H7 (cell line): ENCODE measurements at regions not wholly inside any gene's neighbourhood (a gene's known extent, or its start where the extent isn't known, plus 50 kb on each side); places are given as distances from the start of the nearest gene placed in this dataset.
"Not testable (repeated sequence)": the region's sequence is repeated elsewhere in the genome, so short reads cannot be mapped to it uniquely, and the experiment has no call there.

ENCODE experiments used
- DNase-seq: peaks from one replicate; pipeline ENCODE4 v3.0.0; 2012
- H3K27me3 ChIP-seq: 2 replicates; pipeline ENCODE4 v1.6.0; 2011; ENCODE audit warnings: mild to moderate bottlenecking, low read length; ENCODE audit not compliant: control insufficient read depth, insufficient read depth
- H3K36me3 ChIP-seq: replicated peaks from 2 replicates; pipeline ENCODE4 v1.5.1; 2011; ENCODE audit warnings: low read length; ENCODE audit not compliant: control insufficient read depth, insufficient read depth
- H3K4me3 ChIP-seq: 2 replicates; pipeline ENCODE4 v1.5.1; 2011; ENCODE audit warnings: low read depth, mild to moderate bottlenecking, control low read depth, low read length, moderate library complexity; ENCODE audit not compliant: insufficient read depth

DNA sequence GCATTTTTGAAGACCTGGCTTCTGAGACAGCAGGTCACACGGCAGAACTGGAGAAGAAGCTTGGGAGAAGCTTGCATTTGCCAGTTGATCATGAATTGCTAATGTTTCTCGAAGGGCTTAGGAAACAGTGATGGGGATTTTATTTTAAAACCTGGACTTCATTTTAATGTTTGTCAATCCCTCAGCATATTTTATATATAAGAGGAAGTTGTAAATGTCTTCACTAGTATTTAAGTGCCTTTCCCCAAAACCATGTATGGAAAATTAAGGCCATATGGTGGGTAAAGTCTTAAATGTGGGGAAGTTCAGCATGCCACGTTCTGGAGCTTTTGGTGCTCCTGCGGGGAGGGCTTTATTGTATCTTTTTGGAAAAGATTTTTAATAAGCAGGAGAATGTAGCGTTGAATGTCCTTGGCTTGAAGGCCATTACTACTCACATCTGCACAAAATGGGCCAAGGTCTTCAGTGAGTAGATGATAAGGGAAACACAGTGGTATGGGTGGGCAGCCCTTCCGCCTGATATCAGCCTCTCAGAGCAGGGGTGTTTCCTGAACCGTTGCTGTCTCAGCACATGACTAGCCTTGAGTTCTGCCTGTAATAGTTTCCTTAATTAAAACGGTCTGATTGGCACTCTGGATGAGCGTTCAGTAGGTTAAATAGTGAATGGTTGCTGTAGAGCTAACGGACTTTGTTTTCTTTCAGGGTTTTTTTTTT, 511.4 kb downstream of the PCNX1 start:
- no peaks in the 10 kb centered on the region for H3K27me3 ChIP-seq
- no peaks in the 10 kb centered on the region for H3K36me3 ChIP-seq
- DNase-seq: no peak
- no peak overlapping the region for H3K4me3 ChIP-seq

- Histone ChIP-seq H3K36me3 (no peaks in the 10 kb centered on the region), H3K4me3 (no peak overlapping the region), H3K27me3 (no peaks in the 10 kb centered on the region)
- no peak for DNase-seq
These were observed 508.7 kb upstream of the RGS6 start for GRCh38 chr14:71423481-71423880.

DNA sequence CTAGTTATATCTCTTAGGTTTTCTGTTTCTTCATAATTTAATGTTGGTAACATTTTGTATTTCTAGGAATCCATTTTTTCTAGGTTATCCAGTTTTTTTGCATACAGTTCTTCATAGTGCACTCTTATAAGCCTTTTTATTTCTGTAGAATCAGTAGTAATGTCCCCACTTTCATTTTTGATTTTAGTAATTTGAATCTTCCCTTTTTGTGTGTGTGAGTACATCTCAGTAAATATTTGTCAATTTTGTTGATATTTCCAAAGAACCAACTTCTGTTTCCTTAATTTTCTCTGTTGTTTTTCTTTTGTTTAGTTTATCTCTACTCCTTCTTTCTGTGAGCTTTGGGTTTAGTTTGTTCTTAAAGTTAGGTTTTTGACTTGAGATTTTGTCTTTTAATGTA, 507.3 kb upstream of the RGS6 start:
- no peaks in the 10 kb centered on the region for H3K27me3 ChIP-seq
- H3K4me3 ChIP-seq: no peak overlapping the region
- no peak for DNase-seq
- no peaks in the 10 kb centered on the region for H3K36me3 ChIP-seq

DNA sequence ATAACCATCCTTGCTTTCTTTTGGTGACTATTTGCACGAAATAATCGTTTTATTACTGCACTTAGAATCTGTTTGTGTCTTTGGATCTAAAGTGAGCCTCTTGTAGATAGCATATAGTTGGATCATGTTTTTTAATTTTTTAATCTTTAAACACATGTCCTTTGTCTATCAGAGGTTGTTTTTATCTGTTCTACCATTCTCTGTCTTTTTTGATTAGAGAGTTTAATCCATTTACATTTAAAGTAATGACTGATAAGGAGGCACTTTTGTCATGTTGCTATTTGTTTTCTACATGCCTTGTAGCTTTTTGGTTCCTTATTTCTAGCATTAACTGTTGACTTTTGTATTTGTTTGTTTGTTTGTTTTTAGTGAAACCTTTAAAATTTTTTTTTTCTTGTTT, 506.2 kb upstream of the RGS6 start:
- no peak for DNase-seq
- Histone ChIP-seq H3K27me3 (no peaks in the 10 kb centered on the region), H3K4me3 (no peak overlapping the region), H3K36me3 (no peaks in the 10 kb centered on the region)

GRCh38 chr14:71429902-71430301, 502.3 kb upstream of the RGS6 start:
- no peak overlapping the region for H3K4me3 ChIP-seq
- H3K36me3 ChIP-seq: no peaks in the 10 kb centered on the region
- no peaks in the 10 kb centered on the region for H3K27me3 ChIP-seq
- no peak for DNase-seq

DNA sequence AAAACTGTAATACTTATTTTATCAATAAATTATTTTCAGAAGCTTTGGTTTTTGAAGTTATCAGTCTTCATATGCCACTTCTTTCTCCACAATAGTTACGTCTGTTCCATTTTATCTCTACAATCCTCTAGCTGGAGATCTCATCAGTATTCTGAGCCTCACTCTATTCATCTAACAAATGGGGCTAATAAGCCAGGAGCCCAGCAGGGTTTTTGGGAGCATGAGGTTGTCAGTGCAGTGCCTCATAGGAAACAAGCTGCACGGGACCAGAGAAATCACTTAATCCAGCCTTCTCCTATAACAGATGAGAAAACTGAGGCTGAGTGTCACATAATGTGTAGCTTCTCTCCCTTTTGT, 501.9 kb upstream of the RGS6 start:
- no peak overlapping the region for H3K4me3 ChIP-seq
- no peaks in the 10 kb centered on the region for H3K36me3 ChIP-seq
- H3K27me3 ChIP-seq: no peaks in the 10 kb centered on the region
- no peak for DNase-seq

DNA sequence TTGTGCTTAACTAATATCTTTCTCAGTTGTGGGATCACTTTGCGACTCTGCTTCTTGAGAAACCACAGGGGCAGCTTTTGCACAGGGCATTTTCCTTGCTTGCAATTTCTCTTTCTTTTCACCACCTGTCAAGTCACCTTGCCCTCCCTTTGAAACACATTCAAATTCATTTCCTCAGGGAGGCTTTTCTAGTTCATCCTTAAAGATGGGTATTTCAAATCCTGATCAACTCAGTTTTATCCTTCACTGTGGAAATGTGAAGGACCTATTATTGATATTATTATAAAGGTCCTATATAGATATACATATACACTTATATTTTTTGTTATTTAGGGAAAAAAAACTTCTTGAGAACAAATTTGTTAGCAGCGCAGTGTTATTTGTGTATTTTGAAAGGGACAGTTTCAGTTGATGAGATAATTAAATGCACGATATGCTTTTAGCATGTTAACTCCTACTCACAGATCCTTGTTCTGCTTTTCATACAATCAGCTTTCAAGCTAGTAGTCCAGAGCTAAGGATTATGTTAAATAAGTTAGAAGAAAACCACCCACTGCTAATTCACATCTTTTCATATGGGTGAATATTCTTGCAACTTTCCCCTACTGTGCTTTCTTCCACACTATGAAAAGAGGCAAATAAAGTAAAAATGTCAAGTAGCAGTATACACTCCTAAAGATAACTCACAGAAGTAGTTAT, 501.4 kb upstream of the RGS6 start:
- no peak for DNase-seq
- Histone ChIP-seq H3K27me3 (no peaks in the 10 kb centered on the region), H3K4me3 (no peak overlapping the region), H3K36me3 (no peaks in the 10 kb centered on the region)

GRCh38 chr14:71432334-71433110, 499.7 kb upstream of the RGS6 start:
- no peak for DNase-seq
- Histone ChIP-seq H3K4me3 (no peak overlapping the region), H3K27me3 (no peaks in the 10 kb centered on the region), H3K36me3 (no peaks in the 10 kb centered on the region)

DNA sequence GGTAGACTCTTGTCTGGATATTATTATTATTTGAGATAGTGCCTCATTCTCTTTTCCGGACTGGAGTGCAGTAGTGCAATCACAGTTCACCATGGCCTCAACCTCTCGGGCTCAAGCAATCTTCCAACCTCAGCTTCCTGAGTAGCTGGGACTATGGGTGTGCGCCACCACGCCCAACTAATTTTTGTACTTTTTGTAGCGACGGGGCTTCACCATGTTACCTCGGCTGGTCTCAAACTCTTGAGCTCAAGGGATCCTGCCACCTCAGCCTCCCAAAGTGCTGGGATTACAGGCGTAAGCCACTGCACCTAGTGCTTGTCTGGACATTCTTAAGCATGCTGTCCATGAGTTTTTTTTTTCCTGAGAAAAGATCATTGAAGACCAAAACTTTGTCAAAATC, 498.9 kb upstream of the RGS6 start:
- Histone ChIP-seq H3K36me3 (no peaks in the 10 kb centered on the region), H3K27me3 (no peaks in the 10 kb centered on the region), H3K4me3 (no peak overlapping the region)
- DNase-seq: no peak

DNA sequence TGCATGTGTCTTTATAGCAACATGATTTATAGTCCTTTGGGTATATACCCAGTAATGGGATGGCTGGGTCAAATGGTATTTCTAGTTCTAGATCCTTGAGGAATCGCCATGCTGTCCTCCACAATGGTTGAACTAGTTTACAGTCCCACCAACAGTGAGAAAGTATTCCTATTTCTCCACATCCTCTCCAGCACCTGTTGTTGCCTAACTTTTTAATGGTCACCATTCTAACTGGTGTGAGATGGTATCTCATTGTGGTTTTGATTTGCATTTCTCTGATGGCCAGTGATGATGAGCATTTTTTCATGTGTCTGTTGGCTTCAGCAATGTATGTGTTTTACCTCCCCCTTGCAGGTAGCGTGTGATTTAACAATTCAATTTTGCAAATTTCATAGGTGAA, 496.6 kb upstream of the RGS6 start:
- H3K36me3 ChIP-seq, H3K27me3 ChIP-seq, H3K4me3 ChIP-seq, DNase-seq: not testable (repeated sequence)

DNA sequence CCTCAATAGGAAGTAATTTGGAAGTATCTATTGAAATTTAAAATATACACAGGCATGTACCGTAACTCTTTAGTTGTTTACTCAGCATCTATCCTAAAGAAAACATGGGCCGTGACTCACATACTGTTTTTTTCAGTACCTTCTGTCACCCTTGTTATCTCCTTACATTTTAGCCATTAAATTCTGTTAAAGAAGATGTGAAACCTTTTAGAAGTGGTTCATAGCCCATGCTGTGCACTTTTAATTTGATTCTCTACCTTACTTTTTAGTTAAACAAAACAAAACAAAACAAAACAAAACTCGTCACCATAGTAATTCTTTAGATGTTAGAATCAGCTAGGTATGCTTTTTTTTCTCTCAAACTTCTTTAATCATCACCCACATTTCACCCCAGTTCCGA, 494.4 kb upstream of the RGS6 start:
- DNase-seq: no peak
- no peaks in the 10 kb centered on the region for H3K36me3 ChIP-seq
- no peak overlapping the region for H3K4me3 ChIP-seq
- H3K27me3 ChIP-seq: no peaks in the 10 kb centered on the region

DNA sequence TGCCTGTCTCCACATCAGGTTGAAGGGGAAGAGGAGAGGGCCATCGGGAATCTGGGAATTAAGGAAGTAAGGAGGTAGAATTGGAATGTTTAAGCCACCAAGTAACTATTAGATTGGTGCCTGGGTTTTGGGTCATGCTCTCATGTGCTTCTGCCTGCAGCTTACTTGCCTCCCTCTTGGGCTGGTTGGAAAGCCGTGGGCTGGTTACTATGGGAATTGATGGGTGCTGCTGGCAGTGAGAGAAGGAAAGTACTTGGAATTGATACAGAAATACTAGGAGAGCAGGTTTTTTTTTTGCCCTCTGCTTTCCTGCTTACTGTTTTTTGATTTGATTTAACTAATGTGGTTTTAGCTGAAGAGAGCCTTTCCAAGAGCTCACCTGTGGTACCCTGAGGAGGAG, 493.5 kb upstream of the RGS6 start:
- H3K27me3 ChIP-seq: no peaks in the 10 kb centered on the region
- no peak overlapping the region for H3K4me3 ChIP-seq
- H3K36me3 ChIP-seq: no peaks in the 10 kb centered on the region
- DNase-seq: no peak

- H3K27me3 ChIP-seq: no peaks in the 10 kb centered on the region
- H3K4me3 ChIP-seq: no peak overlapping the region
- H3K36me3 ChIP-seq: no peaks in the 10 kb centered on the region
- no peak for DNase-seq
These were observed 491.1 kb upstream of the RGS6 start for GRCh38 chr14:71441126-71441525.

GRCh38 chr14:71444030-71444822, 488.0 kb upstream of the RGS6 start:
- Histone ChIP-seq H3K4me3 (no peak overlapping the region), H3K36me3 (no peaks in the 10 kb centered on the region), H3K27me3 (no peaks in the 10 kb centered on the region)
- DNase-seq: no peak
